ENCODE measurements at regions not wholly inside any gene's neighbourhood (a gene's known extent, or its start where the extent isn't known, plus 50 kb on each side); places are given as distances from the start of the nearest gene placed in this dataset.

DNA sequence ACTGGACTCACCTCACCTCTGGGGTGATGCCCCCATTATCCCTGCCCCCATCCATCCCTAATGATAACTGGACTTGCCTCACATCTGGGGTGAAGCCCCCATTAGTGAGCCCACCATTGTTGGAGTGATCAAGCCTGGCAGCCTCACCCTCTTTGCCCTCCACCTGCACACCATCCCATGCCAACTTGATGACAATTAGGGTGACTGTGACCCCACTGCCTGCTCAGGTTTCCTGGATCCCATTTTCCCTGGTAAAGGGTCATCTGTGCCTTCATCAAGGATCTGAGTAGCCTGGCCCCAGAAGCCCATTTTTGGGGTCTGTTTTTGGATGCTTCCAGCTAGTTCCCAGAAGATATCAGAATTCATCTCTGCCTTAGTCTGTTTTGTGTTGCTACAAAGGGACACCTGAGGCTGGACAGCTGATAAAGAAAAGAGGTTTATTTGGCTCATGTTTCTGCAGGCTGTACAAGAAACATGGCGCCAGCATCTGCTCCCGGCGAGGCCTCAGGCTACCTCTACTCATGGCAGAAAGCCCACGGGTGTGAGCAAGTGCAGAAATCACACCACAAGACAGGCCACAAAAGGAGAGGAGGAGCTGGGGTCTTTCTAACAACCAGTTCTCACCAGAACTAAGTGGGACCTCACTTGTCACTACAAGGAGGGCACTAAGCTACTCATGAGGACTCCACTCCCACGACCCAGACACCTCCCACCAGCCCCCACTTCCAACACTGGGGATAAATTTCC, 196.4 kb upstream of the TWIST2 start:
- TF ChIP-seq, protein P1, sequence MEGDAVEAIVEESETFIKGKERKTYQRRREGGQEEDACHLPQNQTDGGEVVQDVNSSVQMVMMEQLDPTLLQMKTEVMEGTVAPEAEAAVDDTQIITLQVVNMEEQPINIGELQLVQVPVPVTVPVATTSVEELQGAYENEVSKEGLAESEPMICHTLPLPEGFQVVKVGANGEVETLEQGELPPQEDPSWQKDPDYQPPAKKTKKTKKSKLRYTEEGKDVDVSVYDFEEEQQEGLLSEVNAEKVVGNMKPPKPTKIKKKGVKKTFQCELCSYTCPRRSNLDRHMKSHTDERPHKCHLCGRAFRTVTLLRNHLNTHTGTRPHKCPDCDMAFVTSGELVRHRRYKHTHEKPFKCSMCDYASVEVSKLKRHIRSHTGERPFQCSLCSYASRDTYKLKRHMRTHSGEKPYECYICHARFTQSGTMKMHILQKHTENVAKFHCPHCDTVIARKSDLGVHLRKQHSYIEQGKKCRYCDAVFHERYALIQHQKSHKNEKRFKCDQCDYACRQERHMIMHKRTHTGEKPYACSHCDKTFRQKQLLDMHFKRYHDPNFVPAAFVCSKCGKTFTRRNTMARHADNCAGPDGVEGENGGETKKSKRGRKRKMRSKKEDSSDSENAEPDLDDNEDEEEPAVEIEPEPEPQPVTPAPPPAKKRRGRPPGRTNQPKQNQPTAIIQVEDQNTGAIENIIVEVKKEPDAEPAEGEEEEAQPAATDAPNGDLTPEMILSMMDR (IDR thresholded peaks at IDR 0.05; ENCODE audit: low read depth, low read length) = no peak
- in situ Hi-C loops (cut with HindIII; ENCODE audit: low sequenced_read_pairs) = no loop called here
- no peak for DNase-seq (ENCODE audit: low read depth, low spot score)
- H3K4me3 ChIP-seq (ENCODE audit: low read depth, low read length) = no peak overlapping the region

DNA sequence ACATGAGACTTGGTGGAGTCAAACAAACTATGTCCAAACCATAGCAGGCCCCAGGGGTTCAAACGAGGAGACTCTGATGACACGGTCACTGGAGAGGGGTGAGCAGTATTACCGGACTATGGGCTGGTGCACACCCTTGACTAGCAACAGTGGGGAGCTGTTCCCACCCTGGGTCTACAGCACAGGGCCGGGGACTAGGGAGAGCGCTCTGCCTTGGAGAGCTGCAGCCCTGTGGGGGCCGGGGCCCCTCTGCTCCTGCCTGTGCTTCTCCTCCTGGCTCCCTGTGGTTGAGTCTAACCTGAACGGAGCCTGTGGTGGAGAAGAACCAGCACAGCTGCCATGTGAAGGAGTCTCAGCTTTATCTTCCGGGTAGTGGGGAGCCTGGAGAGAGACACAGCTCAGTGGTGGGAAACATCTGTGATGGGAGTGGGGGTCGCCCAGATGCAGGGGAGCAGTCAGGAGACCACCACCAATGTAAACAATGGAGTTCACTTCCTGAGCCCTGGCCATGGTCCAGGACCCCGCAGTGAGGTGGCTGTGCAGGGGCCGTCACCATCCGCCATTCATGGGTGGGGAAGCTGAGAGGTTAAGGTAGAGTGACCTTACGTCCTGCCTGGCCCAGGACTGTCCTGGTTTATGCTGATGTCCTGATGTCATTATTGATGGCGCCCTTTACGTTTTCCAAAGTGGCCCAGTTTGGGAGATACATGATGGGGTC, 195.7 kb upstream of the TWIST2 start:
- DNase-seq (ENCODE audit: low read depth, low spot score) = no peak
- TF ChIP-seq, protein P1 (IDR thresholded peaks at IDR 0.05; ENCODE audit: low read depth, low read length) = no peak
- no peak overlapping the region for H3K4me3 ChIP-seq (ENCODE audit: low read depth, low read length)
- in situ Hi-C loops (cut with HindIII; ENCODE audit: low sequenced_read_pairs) = no loop called here

DNA sequence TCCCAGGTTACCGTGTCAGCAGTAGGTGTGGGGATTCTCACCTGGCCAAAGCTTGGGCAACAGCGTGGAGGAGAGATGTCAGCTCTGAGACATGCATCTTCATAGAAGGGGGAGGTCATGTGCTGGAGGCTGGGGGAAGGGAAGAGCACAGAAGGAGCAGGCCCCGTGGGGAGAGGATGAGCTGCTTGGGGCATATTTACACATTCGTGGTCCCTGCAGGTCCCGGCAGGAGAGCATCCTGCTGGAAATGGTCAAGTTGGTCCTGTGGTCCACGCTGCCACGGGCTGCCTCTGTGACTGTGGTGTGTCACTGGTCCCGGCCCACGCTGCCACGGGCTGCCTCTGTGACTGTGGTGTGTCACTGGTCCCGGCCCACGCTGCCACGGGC, 195.1 kb upstream of the TWIST2 start:
- in situ Hi-C loops (cut with HindIII; ENCODE audit: low sequenced_read_pairs) = no loop called here
- H3K4me3 ChIP-seq (ENCODE audit: low read depth, low read length) = no peak overlapping the region
- TF ChIP-seq, protein P1 (IDR thresholded peaks at IDR 0.05; ENCODE audit: low read depth, low read length) = no peak

DNA sequence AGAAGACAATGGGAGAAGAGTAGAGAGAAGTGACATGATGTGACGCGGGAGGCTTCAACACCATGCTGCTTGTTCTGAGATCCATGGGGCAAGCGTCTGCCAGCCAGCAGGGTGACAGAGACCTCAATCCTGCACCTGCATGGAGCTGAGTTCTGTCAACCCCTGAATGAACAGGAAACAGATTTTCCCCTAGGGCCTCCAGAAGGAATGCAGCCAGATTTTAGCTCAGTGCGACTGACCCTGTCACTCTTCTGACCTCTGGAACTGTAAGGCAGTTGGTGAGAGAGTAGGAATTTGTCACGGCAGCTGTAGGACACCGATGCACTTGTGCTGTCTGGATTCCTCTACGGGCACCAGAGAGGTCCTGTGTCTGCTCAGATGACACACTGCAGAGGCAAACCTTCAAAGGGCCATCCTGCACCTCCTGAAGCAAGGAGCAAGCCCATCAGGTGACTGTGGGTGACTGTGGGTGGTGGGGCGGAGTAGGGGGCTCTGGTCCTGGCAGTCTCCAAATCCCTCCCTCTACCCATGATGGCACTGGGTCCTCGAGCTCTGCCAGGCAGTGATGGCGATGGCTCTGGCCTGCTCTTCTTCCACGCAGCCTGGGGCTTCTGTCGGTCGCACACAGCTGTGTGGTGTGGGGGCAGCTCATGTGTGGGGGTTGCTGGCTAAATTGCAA, 194.3 kb upstream of the TWIST2 start:
- no peak for DNase-seq (ENCODE audit: low read depth, low spot score)
- TF ChIP-seq, protein P1 (IDR thresholded peaks at IDR 0.05; ENCODE audit: low read depth, low read length) = no peak
- H3K4me3 ChIP-seq (ENCODE audit: low read depth, low read length) = no peak overlapping the region
- in situ Hi-C loops (cut with HindIII; ENCODE audit: low sequenced_read_pairs) = no loop called here

More for the DNA sequence above, 195.1 kb upstream of the TWIST2 start:
- DNase-seq (ENCODE audit: low read depth, low spot score) = no peak

DNA sequence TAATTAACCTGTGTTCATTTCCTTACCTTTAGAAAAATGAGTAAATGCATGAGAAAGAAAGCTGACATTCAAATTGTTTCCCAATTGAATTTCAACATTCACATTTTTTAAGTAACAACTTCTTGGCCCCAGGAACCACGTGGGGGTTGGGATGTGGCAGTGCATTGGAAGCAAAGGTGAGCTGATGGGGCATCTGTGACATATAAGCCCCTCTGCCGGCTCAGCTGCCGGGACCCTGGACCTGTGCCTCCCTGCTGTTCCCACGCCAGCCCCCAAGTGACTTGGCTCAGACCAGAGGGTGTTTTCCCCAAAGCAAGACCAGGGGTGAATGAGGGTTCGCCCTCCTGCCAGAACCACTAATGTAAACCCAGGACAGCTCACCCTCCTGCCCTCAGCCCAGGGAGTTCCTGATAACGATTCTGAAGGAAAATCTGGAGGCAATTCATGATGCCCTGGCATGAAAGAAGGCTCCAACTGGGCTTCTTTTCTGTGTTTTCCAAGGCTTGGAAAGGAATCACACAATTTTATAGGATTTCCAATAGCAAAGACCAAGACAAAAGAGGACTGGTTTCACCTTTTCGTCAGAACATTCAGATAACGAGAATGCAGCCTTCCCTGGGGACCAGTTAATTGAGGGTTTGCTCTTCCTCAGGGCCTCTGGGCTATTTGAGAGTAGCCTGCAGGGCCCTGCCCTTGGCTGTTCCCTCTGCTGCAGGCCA, 193.2 kb upstream of the TWIST2 start:
- TF ChIP-seq, protein P1 (IDR thresholded peaks at IDR 0.05; ENCODE audit: low read depth, low read length) = no peak

DNA sequence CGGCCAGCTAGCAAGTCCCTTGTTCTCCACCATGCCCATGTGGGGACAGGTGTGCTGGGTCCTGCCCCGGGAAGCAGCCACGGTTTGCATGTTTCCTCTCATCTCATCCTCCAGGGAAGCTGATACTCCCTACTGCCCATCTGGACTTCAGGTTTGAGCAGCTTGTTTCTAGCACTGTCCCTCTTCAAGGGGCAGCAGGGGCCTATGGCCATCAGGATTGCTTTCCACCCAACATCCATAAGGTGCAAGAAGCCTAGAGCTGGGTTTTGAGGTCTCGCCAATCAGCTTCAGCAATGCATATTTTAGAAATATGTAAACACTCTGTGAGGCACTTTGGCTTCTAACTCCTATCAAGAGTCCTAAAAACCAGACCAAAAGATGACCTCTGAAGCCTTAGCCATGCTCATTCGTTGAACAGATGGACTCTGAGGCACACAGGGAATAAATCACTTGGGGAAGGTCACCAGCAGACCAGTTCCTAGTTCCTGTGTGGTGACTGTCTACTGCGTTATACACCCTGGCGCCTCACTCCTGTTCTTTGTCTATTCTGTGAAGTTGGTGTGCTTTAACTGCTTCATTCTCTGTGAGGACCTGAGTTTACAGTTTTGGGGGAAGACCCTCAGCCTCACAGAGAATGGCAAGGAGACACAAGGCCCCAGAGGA, 192.6 kb upstream of the TWIST2 start:
- H3K4me3 ChIP-seq (ENCODE audit: low read depth, low read length) = no peak overlapping the region
- DNase-seq (ENCODE audit: low read depth, low spot score) = no peak
- in situ Hi-C loops (cut with HindIII; ENCODE audit: low sequenced_read_pairs) = no loop called here
- TF ChIP-seq, protein P1 (IDR thresholded peaks at IDR 0.05; ENCODE audit: low read depth, low read length) = no peak

More for the DNA sequence above, 193.2 kb upstream of the TWIST2 start:
- H3K4me3 ChIP-seq (ENCODE audit: low read depth, low read length) = no peak overlapping the region
- in situ Hi-C loops (cut with HindIII; ENCODE audit: low sequenced_read_pairs) = no loop called here
- no peak for DNase-seq (ENCODE audit: low read depth, low spot score)
